Upper lobe of left lung (tissue), 6 donors: ENCODE measurements at regions not wholly inside any gene's neighbourhood (a gene's known extent, or its start where the extent isn't known, plus 50 kb on each side); places are given as distances from the start of the nearest gene placed in this dataset.

Experiments used
- ATAC-seq, 2 donors: fragments of 200-7000 bp; cut with Tn5 transposase; one replicate each; pipeline ENCODE4 v1.9.1; 2022; ENCODE audit warnings: mild to moderate bottlenecking in 2 of 2, moderate library complexity in 2 of 2; ENCODE audit not compliant: low FRiP score in 2 of 2
- DNase-seq, 2 donors: peaks; one replicate each; pipeline ENCODE4 v3.0.0-alpha.2; 2019 to 2020
- H3K27ac ChIP-seq, 4 donors: fragments of 200-600 bp; sonication (generic); one replicate each; pipeline ENCODE4 v1.5.1; 2016 to 2019
- H3K27me3 ChIP-seq, 4 donors: fragments of 200-600 bp; sonication (generic); one replicate each; pipeline ENCODE4 v1.5.1; 2017 to 2019
- H3K36me3 ChIP-seq, 4 donors: fragments of 200-600 bp; sonication (generic); one replicate each; pipeline ENCODE4 v1.5.1; 2016 to 2019
- H3K4me1 ChIP-seq, 4 donors: fragments of 200-600 bp; sonication (generic); one replicate each; pipeline ENCODE4 v1.5.1; 2018 to 2019
- H3K4me3 ChIP-seq, 4 donors: fragments of 200-600 bp; sonication (generic); one replicate each; pipeline ENCODE4 v1.5.1; 2017 to 2019; ENCODE audit warnings: mild to moderate bottlenecking in 2 of 4, moderate library complexity in 1 of 4
- H3K9me3 ChIP-seq, 4 donors: fragments of 200-600 bp; sonication (generic); one replicate each; pipeline ENCODE4 v1.5.1; 2018 to 2019
- CTCF ChIP-seq, 6 experiments: fragments of 450-650 bp in 4 of 6; fragments of 200-600 bp in 2 of 6; sonication (generic) in 2 of 6; IDR thresholded peaks; one replicate each; pipeline ENCODE4 v1.5.1; 2016 to 2019; ENCODE audit warnings: antibody characterized with exemption in 6 of 6
- EP300 ChIP-seq, 4 donors: sonication (generic); formaldehyde crosslinking; IDR thresholded peaks; one replicate each; pipeline ENCODE4 v1.5.1; 2017; ENCODE audit warnings: antibody characterized with exemption in 4 of 4, control low read depth in 2 of 4
- POLR2A ChIP-seq, 4 donors: fragments of 450-650 bp; IDR thresholded peaks; one replicate each; pipeline ENCODE4 v1.5.1; 2016 to 2017; ENCODE audit warnings: antibody characterized with exemption in 4 of 4, mild to moderate bottlenecking in 2 of 4
- POLR2AphosphoS5 ChIP-seq, 2 donors: sonication (generic); formaldehyde crosslinking; IDR thresholded peaks; one replicate each; pipeline ENCODE4 v1.5.1; 2017; ENCODE audit warnings: antibody characterized with exemption in 2 of 2
- WGBS, 2 donors: methylation state at CpG; one replicate each; pipeline ENCODE4 v1.1.5; 2017 to 2018; 5-methylcytosine and 5-hydroxymethylcytosine counted together
- donor health status: DM: no; HTN: no; CAD: no; lungs with moderate emphysema.
- donor health status: DM: no; HTN: yes; CAD: no; lungs with severe emphysema.

- H3K4me3 ChIP-seq = no peak overlapping the region
- ATAC-seq (no peak), DNase-seq (no peak)
- H3K36me3 ChIP-seq = no peaks in the 10 kb centered on the region
- no peaks in the 10 kb centered on the region for H3K9me3 ChIP-seq
- H3K27ac ChIP-seq = no peak overlapping the region
- 52 to 62% methylated on average over 6 of the region's 6 CpGs for WGBS, 2 donors
- TF ChIP-seq CTCF (IDR thresholded peaks at IDR 0.05) (no peak), POLR2A (IDR thresholded peaks at IDR 0.05) (no peak), POLR2AphosphoS5 (IDR thresholded peaks at IDR 0.05) (no peak), EP300 (IDR thresholded peaks at IDR 0.05) (no peak)
- peaks cover 0 to 10% (median 7%) of the 10 kb centered on the region in 4 donors for H3K4me1 ChIP-seq
- no peaks in the 10 kb centered on the region for H3K27me3 ChIP-seq
Measured at GRCh38 chr14:97707603-97708002, 910.4 kb downstream of the VRK1 start.

- 51 to 80% methylated on average over 6 of the region's 6 CpGs for WGBS, 2 donors
- Histone ChIP-seq H3K27ac (no peak overlapping the region), H3K4me1 (no peaks in the 10 kb centered on the region), H3K36me3 (no peaks in the 10 kb centered on the region), H3K4me3 (no peak overlapping the region), H3K27me3 (no peaks in the 10 kb centered on the region), H3K9me3 (no peaks in the 10 kb centered on the region)
- peak in 1 of 2 donors; percentile 34 for DNase-seq
- no peak for ATAC-seq
- TF ChIP-seq POLR2AphosphoS5 (IDR thresholded peaks at IDR 0.05) = no peak
- no peak for TF ChIP-seq POLR2A (IDR thresholded peaks at IDR 0.05)
- no peak for TF ChIP-seq EP300 (IDR thresholded peaks at IDR 0.05)
- no peak for TF ChIP-seq CTCF (IDR thresholded peaks at IDR 0.05)
Measured at GRCh38 chr14:97709552-97709951, 912.4 kb downstream of the VRK1 start.

- Histone ChIP-seq H3K9me3 (no peaks in the 10 kb centered on the region), H3K36me3 (no peaks in the 10 kb centered on the region), H3K27ac (no peak overlapping the region), H3K27me3 (no peaks in the 10 kb centered on the region), H3K4me3 (no peak overlapping the region), H3K4me1 (no peaks in the 10 kb centered on the region)
- DNase-seq = no peak
- 79 to 81% methylated on average over 2 of the region's 2 CpGs for WGBS, 2 donors
- no peak for ATAC-seq
- TF ChIP-seq POLR2A (IDR thresholded peaks at IDR 0.05) = no peak
- TF ChIP-seq POLR2AphosphoS5 (IDR thresholded peaks at IDR 0.05) = no peak
- no peak for TF ChIP-seq CTCF (IDR thresholded peaks at IDR 0.05)
- TF ChIP-seq EP300 (IDR thresholded peaks at IDR 0.05) = no peak
Measured at GRCh38 chr14:97710726-97711125, 913.5 kb downstream of the VRK1 start.

- Histone ChIP-seq H3K27me3 (no peaks in the 10 kb centered on the region), H3K36me3 (no peaks in the 10 kb centered on the region), H3K27ac (no peak overlapping the region), H3K4me1 (no peaks in the 10 kb centered on the region), H3K9me3 (no peaks in the 10 kb centered on the region), H3K4me3 (no peak overlapping the region)
- no peak for DNase-seq
- TF ChIP-seq POLR2A (IDR thresholded peaks at IDR 0.05) (no peak), CTCF (IDR thresholded peaks at IDR 0.05) (no peak), EP300 (IDR thresholded peaks at IDR 0.05) (no peak), POLR2AphosphoS5 (IDR thresholded peaks at IDR 0.05) (no peak)
- no peak for ATAC-seq
Measured at GRCh38 chr14:97712471-97712870, 915.3 kb downstream of the VRK1 start.

GRCh38 chr14:97713023-97713422 is 915.8 kb downstream of the VRK1 start:
- H3K27ac ChIP-seq = no peak overlapping the region
- no peaks in the 10 kb centered on the region for H3K27me3 ChIP-seq
- ATAC-seq (no peak), DNase-seq (no peak)
- WGBS, 2 donors = 85 to 90% methylated on average over 6 of the region's 6 CpGs
- H3K4me3 ChIP-seq = no peak overlapping the region
- no peaks in the 10 kb centered on the region for H3K4me1 ChIP-seq
- TF ChIP-seq EP300 (IDR thresholded peaks at IDR 0.05) = no peak
- no peak for TF ChIP-seq POLR2A (IDR thresholded peaks at IDR 0.05)
- no peak for TF ChIP-seq CTCF (IDR thresholded peaks at IDR 0.05)
- TF ChIP-seq POLR2AphosphoS5 (IDR thresholded peaks at IDR 0.05) = no peak
- no peaks in the 10 kb centered on the region for H3K9me3 ChIP-seq
- no peaks in the 10 kb centered on the region for H3K36me3 ChIP-seq
